Tongue (tissue), 1 donor: ENCODE measurements at regions not wholly inside any gene's neighbourhood (a gene's known extent, or its start where the extent isn't known, plus 50 kb on each side); places are given as distances from the start of the nearest gene placed in this dataset.

Experiments
- DNase-seq: peaks from one replicate; pipeline ENCODE4 v3.0.0-alpha.2; 2015

GRCh38 chr12:3958534-3958933, 85.3 kb upstream of the PARP11 start:
- DNase-seq = no peak

- DNase-seq = peak; percentile 61
Measured at GRCh38 chr12:3951380-3952135, 78.4 kb upstream of the PARP11 start.

GRCh38 chr12:3950714-3951320, 77.6 kb upstream of the PARP11 start:
- peak; percentile 36 for DNase-seq

DNA sequence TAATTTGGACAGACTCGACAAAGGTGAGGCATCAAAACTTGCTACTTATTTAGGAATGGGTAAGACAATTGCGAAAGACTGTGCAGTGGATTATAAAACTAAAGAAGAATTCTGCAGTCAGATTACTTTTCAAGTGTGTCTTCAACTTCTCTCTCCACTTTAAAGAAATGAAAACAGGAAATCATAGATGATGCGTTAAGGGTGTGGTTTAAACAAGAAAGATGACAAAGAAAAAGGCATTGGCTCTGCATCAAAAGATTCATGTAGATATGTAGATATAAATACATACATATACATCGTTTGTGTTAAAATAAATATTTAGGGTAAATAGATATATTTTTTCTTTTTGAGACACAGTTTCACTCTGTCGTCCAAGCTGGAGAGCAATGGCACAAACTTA, 74.6 kb upstream of the PARP11 start:
- no peak for DNase-seq

- DNase-seq = no peak
Measured at GRCh38 chr12:3945671-3946070, 72.5 kb upstream of the PARP11 start.

DNA sequence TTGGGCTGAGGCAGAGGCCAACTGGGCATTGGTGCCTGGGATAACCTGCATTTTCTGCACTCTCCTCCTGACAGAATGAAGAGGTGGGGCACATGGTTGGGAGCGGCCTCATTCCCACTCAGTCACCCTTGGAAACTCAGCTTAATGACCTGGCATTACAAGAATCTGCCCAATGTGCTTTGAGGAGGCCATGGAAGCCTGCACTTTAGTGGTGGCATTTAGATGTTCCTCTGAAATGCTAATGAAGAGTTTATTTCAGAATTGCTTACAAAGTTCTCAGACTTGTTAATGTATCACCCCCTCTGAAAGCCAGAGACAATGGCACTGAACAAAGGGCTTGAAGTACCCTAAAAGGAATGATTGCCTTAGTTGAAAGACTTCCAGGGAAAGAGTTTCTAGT, 71.4 kb upstream of the PARP11 start:
- no peak for DNase-seq

DNA sequence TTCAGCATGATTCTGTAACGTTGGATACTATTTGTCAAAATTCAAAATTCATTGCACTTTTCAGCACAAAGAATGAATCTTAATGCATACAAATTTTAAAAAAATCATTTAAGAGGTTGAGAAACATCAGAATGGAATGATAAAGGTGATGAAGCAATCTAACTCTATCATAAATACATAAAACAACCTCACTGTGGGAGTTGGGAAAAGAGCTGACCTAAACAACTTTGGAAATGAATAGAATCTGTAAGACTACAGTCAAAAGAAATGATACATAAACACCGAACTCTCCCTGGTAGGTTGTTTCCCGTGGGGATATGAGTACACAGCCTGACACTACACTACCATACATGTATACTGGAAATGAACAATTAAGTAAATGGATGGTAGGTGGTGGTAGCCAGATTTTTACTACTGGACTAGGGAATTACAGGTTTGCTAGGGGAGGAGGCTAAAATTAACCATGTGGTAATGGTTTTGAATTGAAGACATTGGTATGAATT, 64.9 kb upstream of the PARP11 start:
- no peak for DNase-seq

DNA sequence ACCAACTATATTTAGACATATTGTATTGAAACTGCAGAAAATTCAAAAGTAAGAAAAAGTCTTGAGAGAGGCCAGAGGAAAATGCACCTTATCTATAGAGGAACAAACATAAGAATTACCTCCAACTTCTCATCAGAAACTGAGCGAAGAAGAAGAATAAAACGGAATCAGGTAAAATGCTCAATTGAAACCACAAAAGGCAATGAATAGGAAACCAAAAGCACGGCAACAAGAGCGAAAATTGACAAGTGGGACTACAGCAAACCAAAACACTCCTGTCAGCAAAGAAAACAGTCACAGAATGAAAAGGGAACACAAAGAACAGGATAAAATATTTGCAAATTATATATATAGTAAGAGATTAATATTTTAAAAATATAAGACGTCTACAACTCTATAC, 61.9 kb upstream of the PARP11 start:
- DNase-seq = no peak

- DNase-seq = no peak
Measured at GRCh38 chr12:3933819-3934192, 60.6 kb upstream of the PARP11 start.

- no peak for DNase-seq
Measured at GRCh38 chr12:3933074-3933818, 60.0 kb upstream of the PARP11 start.

DNA sequence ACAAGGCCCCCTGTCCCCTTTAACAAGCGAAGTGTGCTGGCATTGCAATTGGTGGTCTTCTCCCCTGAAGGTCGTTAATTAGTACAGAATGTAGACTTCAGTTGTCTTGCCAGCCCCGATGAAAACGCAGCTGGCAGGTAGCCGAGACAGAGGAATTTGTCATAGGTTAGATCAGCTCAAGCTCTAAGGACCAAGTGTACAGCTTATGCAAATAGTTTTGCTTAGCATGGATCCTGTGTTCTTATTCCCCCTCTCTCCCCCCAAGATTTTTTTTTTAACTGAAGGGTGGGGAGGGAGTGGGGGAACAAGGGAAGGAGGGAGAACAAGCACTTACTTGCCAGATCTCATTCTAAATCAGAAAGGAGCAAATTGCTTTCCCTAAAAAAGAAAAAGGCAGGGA, 58.6 kb upstream of the PARP11 start:
- DNase-seq = peak; percentile 84

- DNase-seq = no peak
Measured at GRCh38 chr12:3931206-3931605, 58.0 kb upstream of the PARP11 start.

- peak; percentile 76 for DNase-seq
Measured at GRCh38 chr12:3929875-3930615, 56.8 kb upstream of the PARP11 start.

DNA sequence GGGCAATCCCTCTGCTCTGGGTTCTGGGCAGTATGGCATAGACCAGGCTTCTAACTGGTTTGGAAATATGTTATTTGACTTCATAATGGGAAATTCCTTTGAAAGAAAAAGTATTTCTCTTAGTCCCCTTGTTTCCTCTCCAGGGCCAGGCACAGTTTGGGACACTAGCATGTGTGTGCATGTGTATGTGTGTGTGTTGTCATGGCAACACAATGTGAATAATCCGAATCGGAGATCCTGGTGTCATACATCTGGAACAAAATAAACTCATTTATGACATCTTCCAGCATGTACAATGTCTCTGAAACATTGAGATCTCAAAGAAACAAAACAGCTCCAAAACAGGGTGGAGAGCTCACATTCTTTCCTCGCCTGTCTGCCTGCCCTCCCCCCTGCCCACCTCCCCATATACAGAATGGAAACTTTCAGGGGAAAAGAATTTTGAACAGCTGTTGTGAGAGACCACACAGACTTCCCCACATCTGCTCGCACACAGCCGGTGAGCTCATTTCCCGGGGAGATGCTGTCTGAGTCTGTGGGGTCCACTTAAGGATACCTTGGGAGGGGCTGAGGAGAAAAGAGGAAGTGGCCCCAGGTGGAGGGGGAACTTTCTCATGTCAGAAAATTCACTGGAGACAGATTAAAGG, 55.5 kb upstream of the PARP11 start:
- peak; percentile 97 for DNase-seq

GRCh38 chr12:3925621-3926020, 52.4 kb upstream of the PARP11 start:
- DNase-seq = no peak

GRCh38 chr12:3924761-3925160, 51.6 kb upstream of the PARP11 start:
- no peak for DNase-seq

- DNase-seq = no peak
Measured at GRCh38 chr12:3923021-3923420, 49.8 kb upstream of the PARP11 start.
